HG03097 (cell line): ENCODE measurements at regions not wholly inside any gene's neighbourhood (a gene's known extent, or its start where the extent isn't known, plus 50 kb on each side); places are given as distances from the start of the nearest gene placed in this dataset.
"Not testable (repeated sequence)": the region's sequence is repeated elsewhere in the genome, so short reads cannot be mapped to it uniquely, and the experiment has no call there.

Experiments
- ATAC-seq: cut with Tn5 transposase; IDR thresholded peaks from one replicate; pipeline ENCODE4 v1.9.1; 2021; ENCODE audit not compliant: unreplicated experiment, low FRiP score

DNA sequence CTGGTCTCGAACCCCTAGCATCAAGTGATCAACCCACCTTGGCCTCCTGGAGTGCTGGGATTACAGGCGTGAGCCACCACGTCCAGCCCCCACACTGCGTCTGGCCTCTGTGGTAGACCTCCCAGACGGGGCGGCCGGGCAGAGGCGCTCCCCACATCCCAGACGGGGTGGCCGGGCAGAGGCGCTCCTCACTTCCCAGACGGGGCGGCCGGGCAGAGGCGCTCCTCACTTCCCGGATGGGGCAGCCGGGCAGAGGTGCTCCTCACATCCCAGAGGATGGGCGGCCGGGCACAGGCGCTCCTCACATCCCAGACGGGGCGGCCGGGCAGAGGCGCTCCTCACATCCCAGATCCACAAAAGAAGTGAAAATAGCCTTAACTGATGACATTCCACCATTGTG lies 1891.0 kb upstream of the CDH9 start:
- ATAC-seq, result not testable (repeated sequence)

DNA sequence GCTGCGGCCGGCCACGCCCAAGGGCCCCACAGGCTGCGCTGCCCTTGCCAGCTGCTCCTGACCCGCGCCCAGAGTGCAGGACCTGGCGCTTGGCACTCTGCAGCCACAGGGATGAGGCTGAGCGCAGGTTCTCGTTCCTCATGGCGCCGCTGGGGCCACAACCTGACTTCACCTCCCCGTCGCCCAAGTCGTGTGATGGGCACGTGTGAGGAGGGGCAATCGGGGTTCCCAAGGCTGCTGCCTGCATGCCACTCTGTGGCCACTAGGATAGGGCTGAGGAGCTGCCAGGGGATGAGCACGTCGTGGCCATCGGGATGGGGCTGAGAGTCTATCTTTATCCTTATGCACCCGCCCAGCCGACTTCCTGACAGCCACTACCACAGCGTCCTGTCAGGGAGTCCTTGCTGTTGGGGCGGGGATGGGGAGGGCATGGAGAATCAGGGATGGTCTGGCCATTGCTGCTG lies 1890.0 kb upstream of the CDH9 start:
- ATAC-seq, result not testable (repeated sequence)

DNA sequence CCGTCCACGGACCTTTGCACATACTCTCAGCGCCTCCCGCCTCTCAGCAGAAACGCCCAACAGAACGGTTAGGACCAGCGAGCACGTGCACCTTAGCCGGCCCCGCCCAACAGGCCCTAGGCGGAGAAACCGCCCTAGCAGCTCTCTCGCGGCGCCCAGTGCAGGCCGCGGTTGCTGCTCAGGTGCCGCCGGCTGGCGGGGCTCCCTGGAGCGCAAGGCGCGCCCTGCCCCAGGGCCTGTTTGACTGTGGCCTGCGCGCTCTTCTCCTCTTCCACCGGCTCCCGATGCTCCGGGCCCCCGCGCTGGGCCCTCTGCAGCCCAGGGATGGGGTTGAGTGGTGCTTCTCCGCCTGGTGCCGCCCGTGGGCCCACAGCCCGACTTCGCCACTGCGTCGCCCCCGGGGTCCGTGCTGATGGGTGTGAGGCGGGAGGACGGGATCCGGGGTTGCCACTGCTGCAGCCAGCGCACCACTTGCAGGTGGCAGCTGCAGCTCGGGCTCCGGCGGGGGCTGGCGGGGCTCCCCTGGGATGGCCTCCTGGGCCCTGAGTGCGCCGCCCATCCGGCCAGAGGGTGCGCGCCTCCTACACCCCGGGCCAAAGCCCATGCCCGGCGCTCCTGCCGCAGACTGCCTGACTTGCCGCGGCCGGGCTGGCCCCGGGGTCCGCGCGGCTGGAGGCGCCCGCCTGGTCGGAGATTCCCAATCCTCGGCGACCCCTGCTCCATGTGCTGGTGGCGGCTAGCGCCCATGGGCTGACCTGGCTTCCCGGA lies 1889.4 kb upstream of the CDH9 start:
- no peak for ATAC-seq

DNA sequence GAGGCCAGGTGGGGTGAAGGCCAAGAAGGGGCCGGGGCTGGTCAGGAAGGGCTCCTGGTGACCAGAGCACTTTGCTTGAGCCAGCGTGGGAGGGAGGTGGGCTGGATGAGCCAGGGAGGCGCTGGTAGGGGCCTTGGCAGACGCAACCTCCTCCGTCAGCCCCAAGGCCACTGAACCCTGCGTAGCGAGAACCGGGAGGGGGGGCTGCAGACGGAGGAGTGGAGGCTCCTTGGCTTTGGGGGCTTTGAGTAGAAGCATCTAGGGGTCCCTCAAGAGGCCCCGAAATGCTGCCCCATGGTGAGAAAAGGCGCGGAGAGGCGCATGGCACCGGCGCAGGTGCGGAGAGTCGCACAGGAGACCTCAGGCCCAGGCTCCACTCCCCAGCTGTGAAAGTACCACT lies 1888.0 kb upstream of the CDH9 start:
- ATAC-seq, result no peak

DNA sequence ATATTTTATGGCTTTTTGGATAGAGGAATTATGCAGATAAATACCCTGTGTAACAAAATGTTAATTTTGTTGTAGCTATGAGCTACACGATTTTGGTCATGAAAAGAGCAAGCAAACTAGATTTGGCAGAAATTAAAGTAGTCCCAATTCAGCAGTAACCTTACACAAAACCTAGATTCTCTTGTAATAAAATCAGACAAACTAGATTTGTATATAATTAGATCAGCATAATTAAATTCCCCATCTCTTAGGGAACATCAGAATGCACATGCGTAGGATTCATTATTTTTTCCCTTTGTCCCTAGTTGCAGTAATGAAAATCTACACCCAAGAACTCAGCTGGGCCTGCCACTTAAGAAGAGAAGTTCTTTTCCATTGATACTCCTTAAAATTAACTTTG lies 1879.2 kb upstream of the CDH9 start:
- no peak for ATAC-seq

DNA sequence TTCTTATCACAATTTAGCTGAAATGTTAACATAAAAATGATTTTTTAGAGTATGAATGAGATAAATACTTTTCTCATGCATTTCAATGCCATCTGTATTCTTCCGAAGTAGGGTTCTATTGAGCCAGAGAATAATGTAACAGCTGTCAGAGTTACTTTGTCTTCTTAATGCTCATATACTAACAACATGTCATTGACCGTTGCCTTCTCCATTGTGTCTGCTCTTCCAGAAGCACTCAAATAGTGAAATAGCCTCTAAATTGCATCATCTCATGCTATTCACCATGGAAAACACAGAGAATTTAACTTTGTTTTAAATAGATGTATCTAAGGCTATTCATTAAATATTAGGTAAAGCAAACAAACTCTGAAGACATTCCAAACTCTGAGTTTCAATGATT lies 1875.9 kb upstream of the CDH9 start:
- no peak for ATAC-seq

DNA sequence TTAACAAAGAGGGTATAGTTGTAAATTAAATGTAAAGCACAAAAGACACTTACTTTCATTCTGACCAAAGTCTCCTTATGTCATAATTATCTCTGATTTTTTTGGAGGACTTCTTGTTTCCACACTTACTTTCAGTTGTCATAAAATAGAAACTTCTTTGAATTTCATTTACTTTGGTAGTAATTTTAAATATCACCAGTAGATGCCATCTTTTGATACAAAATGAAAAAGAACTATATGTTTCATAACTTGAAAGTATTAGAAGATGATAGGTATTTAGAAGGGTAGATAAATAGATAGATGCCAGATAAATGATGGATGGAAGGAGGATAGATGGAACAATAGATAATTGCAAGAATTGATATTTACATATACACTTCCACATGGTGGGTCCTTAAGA lies 1865.3 kb upstream of the CDH9 start:
- ATAC-seq, result no peak

DNA sequence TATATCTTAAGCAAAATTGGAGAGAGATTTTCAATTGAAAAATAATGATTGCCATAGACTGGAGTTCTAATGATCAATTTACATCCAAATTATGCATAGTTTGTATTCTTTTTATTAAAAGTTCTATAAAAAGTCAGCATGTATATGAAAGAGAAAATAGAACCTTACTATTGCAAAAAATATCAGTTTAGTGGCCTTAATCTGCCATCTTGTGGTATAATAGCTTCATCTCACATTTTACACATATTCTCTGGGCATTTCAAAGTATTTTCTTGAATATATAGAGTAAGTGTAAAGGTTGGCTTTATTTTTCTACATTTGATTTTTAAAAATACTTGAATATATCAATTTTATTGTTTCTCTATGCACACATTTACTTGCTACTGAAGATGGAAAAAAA lies 1858.6 kb upstream of the CDH9 start:
- ATAC-seq, result no peak

DNA sequence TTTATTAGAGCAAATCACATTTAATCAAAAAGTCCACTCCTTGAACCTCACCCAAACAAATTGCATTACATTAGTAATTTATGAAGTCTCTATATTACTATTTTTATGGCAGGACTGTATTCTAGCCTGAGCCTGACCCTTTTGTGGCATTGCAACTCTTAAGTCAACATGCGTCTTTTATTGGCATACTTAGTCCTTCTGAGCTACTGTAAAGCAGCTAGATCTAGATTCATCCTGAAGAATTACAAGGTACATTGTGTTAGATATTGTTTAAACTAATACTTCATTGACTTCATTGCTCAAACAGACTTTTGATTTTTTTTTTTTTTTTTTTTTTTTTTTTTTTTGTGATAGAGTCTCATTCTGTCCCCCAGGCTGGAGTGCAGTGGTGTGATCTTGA lies 1842.5 kb upstream of the CDH9 start:
- no peak for ATAC-seq

DNA sequence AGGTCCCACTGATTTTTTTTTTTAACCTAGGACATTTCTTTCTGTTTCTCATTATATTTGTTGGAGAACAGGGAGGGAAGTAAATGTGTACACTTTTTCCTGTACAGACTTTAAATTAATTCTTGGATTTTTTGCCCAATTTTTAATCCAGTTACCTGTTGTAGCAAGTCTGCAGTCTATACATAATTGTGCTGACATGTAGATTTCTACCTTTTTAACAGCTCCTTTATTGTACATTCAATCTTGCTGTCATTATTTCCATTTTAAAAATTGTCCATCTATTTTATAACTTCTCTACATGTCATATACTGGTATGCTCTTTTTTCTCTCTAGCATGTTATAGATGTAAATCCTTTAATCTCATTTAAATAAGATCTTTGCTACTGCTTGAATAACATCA lies 1838.7 kb upstream of the CDH9 start:
- ATAC-seq, result no peak

DNA sequence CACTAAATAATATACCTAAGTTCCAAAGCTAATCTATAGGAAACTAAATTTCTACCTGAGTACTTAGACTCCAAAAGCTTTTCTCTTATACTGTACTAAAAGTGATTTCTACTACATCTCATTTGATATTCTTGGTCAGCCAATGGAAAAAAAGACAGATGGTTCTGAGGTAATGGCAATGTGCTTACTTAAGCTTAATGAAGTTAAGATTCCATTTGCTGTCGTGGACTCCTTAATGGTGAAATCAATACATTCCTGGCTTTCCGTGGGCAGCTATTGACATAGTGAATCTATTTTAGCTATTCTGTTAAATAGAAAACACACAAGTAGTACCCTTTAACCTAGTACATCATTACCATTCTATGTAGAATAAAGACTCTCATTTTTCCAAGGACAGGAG lies 1825.6 kb upstream of the CDH9 start:
- no peak for ATAC-seq

DNA sequence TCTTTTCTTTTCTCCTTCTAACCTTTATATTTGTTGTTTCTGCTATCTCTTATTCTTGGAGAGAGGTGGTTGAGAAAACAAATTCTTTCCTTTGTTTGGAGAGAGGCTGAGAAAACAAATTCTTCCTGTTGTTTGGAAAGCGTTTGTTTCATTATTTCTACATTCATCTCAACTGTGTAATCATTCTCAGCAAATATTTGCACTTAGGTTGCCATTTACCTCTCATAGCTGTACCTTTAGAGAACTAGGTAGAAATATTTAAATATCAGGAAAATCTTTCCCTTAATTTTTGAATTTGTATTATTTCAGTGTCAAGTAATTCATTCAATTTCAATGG lies 1824.4 kb upstream of the CDH9 start:
- no peak for ATAC-seq

DNA sequence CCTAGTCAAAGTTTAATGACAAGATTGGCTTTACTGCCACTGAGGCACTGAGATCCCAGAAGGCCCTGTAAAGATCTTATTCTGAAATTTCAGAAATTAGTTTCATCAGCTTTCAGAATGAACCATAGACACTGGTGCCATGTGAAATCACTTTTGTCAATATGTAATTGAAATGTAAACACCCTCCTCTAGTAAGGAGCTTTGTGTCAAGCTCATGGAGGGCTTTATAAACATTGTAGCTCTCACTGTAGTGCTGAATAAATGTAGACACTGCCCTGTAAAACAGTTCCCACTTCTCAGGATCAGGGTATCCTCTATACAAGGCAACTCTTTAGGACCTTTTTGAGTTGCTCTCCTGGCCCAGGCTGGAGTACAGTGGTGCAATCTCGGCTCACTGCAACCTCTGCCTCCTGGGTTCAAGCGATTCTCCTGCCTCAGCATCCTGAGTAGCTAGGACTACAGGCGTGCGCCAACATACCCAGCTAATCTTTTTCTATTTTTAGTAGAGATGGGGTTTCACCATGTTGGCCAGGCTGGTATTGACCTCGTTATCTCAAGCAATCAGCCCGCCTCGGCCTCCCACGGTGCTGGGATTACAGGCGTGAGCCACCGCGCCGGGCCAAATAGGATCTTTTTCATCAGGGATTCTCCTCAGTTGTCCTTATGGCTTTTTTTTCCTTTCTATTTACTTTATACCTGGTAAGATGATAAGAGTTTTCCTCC lies 1823.9 kb upstream of the CDH9 start:
- ATAC-seq, result no peak

DNA sequence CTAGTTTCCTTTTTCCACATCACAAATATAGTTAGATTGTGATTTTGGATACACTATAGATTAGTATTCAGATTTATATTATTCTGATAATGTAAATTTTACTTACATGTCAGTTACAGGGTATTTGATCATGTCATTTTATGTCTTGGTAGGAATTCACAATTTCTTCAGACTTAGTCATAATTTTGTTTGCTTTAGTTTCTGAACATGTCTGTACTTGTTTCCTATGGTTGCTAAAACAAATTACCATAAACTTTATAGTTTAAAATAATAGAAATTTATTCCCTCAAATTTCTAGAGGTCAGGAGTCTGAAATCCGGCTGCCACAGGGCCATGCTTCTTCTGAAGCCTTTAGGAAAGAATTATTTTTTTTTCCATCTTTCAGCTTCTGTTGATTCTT lies 1817.2 kb upstream of the CDH9 start:
- no peak for ATAC-seq

DNA sequence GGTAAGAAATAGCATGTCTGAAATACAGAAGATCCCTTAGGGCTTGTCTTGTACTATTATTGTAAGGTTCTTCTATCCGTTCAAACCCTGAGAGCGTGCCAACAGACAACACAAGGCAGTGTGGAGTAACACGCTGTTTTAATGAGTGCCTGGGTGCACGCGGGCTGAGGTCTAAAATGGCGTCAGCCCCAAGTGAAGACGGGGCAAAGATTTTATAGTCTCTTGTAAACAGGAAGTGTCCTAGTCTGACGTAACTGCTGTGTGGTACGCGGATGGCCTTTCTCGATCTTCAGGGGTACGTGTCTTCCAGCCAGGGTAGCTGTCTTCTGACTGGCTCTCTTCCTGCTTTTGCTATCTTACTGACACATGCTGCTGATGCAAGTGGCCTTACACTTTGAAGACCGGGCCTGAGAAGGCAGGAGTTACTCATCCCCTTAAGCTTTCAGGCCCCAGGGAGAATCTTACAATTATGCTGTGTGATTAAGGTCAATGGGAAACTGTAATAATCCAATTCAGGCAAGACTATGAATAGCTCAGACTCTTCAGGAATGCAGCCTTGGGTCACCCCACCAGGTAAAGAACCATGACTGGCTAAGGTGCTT lies 1812.0 kb upstream of the CDH9 start:
- no peak for ATAC-seq

DNA sequence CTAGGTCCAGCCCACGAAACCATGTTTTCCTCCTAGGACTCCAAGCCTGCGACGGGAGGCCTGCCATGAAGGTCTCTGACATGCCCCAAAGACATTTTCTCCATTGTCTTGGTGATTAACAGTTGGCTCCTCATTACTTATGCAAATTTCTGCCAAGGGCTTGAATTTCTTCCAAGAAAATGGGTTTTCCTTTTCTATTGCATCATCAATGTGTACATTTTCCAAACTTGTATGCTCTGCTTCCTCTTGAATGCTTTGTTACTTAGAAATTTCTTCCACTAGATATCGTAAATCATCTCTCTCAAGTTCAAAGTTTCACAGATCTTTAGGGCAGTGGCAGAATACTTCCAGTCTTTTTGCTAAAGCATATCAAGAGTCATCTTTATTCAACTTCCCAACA lies 1792.7 kb upstream of the CDH9 start:
- ATAC-seq, result no peak

DNA sequence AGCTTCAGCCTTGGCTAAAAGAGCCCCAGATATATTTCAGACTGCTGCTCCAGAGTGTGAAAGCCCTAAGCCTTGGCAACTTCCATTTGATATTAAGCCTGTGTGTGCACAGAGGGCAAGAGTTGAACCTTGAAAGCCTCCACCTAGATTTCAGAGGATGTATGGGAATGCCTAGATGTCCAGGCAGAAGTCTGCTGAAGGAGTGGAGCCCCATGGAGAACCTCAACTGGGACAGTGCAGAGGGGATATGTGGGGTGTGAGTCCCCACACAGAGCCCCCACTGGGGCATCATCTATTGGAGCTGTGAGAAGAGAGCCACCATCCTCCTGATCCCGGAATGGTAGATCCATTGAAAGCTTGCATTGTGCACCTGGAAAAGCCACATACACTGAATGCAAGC lies 1784.8 kb upstream of the CDH9 start:
- no peak for ATAC-seq

DNA sequence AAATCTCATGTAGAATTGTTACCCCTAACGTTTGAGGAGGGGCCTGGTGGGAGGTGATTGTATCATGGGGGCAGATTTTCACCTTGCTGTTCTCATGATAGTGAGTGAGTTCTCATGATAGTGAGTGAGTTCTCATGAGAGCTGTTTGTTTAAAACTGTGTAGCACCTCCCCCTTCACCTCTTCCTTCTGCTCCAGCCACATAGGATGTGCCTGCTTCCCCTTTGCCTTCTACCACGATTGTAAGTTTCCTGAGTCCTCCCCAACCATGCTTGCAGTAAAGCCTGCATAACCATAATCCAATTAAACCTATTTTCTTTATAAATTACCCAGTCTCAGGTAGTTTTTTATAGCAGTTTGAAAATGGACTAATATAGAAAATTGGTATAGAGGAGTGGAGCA lies 1783.7 kb upstream of the CDH9 start:
- no peak for ATAC-seq

DNA sequence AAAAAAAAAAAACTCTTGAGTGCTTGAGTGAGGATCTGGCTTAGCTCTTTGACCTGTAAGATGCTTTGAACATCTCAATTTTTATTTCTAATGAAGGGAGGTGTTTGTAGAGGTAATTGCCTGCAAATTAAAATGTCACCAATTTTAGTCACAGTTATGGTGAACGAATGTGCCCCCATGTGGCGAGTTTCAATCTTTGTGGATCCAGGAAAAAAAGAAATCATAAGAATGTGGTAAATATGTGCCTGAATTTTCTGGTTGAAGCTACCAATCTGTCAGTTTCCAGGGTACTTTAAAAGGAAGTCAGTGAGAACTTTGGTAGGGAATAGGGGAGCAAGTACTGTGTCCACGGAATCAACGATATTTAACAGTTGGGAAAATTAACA lies 1772.4 kb upstream of the CDH9 start:
- ATAC-seq, result no peak

DNA sequence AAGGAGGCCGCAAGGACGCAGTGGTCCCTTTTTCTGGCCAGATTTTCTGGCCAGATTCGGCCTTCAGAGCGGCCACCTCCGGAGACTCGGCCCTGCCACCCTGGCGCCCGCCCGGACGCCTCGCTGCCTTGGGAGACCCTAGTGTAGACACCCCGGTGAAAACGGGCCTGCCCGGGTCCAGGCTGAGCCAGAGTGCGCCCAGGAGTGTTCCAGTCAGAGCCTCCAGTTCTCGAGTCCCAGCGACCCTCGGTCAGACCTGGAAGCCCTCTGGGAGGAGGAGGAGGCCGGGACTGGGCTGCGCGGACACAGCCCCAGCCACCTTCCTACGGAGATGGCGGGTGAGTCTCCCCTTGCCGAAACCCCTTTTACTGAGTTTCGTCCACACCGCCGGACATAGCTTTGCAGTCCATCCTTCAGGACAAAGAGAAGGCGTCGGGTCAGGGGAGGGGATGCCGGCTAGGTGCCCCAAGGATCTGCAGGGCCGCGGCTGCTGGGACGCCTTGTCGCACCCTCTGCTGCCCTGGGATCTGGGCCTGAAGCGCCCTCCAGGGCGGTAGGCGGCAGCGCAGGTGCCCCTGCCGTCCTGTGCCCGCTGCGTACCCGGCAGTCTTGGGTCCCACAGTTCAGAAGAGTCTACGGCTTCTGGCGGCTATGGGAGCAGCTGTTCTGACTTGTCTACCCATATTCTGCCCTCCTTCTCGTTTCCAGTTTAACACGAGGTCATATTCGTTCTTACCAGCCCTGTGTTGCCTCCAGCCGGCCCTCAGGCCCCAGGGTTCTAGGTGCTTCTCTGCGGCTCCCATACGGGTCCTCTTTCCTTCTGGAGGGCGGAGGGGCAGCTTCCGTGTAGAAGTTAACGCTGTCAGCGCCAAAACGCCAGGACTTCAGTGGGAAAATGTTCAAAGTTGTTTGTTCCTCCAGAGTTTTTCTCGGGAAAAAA lies 1771.7 kb upstream of the CDH9 start:
- no peak for ATAC-seq
